ENCODE measurements at regions not wholly inside any gene's neighbourhood (a gene's known extent, or its start where the extent isn't known, plus 50 kb on each side); places are given as distances from the start of the nearest gene placed in this dataset.

- no peak for DNase-seq (ENCODE audit: low read depth)
- no peak overlapping the region for H3K4me3 ChIP-seq (ENCODE audit: low read depth, low read length)
- no peak for TF ChIP-seq CTCF (conservative IDR thresholded peaks at IDR 0.05; ENCODE audit: low read depth, low read length)
Observed at GRCh38 chr19:28831462-28831861, 381.5 kb downstream of the UQCRFS1 start.

GRCh38 chr19:28829762-28830161 lies 383.2 kb downstream of the UQCRFS1 start:
- no peak for DNase-seq (ENCODE audit: low read depth)
- no peak for TF ChIP-seq CTCF (conservative IDR thresholded peaks at IDR 0.05; ENCODE audit: low read depth, low read length)
- H3K4me3 ChIP-seq (ENCODE audit: low read depth, low read length) = no peak overlapping the region

- DNase-seq (ENCODE audit: low read depth) = no peak
- TF ChIP-seq CTCF (conservative IDR thresholded peaks at IDR 0.05; ENCODE audit: low read depth, low read length) = no peak
- no peak overlapping the region for H3K4me3 ChIP-seq (ENCODE audit: low read depth, low read length)
Observed at GRCh38 chr19:28829359-28829758, 383.6 kb downstream of the UQCRFS1 start.

DNA sequence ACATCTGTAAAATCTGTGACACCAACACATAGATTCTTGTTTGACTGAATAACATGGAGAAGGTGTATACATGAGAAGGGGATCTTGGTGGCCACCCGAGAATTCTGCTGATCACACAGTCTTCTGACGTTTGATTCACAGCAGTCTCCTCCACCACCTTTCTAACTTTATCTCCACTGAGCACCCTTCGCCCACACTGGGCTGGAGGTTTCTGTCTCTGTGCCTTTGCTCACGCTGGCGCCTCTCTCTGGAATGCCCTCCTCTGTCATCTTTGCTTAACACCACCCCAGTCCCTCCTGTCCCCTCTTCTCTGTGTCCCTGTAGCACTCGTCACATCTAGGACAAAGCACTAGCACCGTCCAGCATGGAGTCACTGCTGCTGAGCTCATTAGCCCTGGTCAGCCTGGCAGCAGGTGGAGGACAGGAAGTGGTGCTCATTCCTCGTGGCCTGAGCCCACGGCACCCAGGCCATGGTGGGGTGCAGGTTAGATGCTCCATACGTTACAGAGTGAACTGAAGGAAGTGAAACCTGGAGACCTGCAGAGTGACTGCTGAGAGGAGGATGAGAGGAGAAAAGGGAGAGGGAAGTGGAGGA lies 384.6 kb downstream of the UQCRFS1 start:
- no peak for DNase-seq (ENCODE audit: low read depth)
- H3K4me3 ChIP-seq (ENCODE audit: low read depth, low read length) = no peak overlapping the region
- TF ChIP-seq CTCF (conservative IDR thresholded peaks at IDR 0.05; ENCODE audit: low read depth, low read length) = no peak

DNA sequence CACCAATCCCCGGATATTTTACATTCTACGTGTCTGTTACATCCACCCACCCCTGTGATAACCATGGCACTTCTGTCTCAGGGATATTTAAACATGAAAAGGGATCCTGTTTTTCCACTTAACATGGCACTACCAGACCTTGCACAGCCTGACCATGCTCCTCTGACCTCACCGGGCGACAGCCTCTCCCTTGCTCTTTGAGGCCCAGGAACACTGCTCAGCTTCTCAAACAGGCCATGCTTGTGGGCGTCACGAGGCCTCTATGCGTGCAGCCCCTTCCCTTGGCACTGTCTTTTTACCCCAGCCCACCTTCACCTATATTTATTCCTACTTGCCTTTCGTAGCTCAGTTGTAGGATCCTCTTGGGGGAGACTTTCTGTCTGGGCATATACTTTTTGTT lies 385.6 kb downstream of the UQCRFS1 start:
- no peak overlapping the region for H3K4me3 ChIP-seq (ENCODE audit: low read depth, low read length)
- no peak for DNase-seq (ENCODE audit: low read depth)
- TF ChIP-seq CTCF (conservative IDR thresholded peaks at IDR 0.05; ENCODE audit: low read depth, low read length) = no peak

- no peak for DNase-seq (ENCODE audit: low read depth)
- TF ChIP-seq CTCF (conservative IDR thresholded peaks at IDR 0.05; ENCODE audit: low read depth, low read length) = no peak
- no peak overlapping the region for H3K4me3 ChIP-seq (ENCODE audit: low read depth, low read length)
Observed at GRCh38 chr19:28823338-28823961, 389.5 kb downstream of the UQCRFS1 start.

DNA sequence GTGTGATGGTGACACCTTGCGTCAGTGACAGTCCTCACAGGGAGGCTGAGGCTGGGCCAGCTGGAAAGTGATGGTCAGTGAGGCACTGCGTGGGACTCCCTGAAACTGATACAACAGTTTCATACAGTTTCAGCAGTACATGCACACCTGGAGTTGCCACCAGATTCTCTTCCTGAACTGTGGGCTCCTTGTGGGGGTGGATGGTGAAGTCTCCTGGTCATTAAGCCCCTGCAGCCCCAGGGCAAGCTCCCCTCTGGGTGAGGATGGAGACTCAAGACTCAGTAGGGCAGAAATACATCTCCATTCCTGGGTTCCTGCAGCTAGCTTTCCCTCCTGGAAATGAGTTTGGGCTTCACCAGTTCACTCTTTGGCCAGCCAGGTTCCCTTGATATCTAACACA lies 392.7 kb downstream of the UQCRFS1 start:
- H3K4me3 ChIP-seq (ENCODE audit: low read depth, low read length) = no peak overlapping the region
- DNase-seq (ENCODE audit: low read depth) = no peak
- TF ChIP-seq CTCF (conservative IDR thresholded peaks at IDR 0.05; ENCODE audit: low read depth, low read length) = no peak

Data from choroid plexus epithelial cell (primary cell).